HG03066 (cell line): ENCODE measurements at regions not wholly inside any gene's neighbourhood (a gene's known extent, or its start where the extent isn't known, plus 50 kb on each side); places are given as distances from the start of the nearest gene placed in this dataset.
"Not testable (repeated sequence)": the region's sequence is repeated elsewhere in the genome, so short reads cannot be mapped to it uniquely, and the experiment has no call there.

Experiments
- ATAC-seq: cut with Tn5 transposase; IDR thresholded peaks from one replicate; pipeline ENCODE4 v1.9.1; 2021; ENCODE audit warnings: low read depth; ENCODE audit not compliant: unreplicated experiment

- ATAC-seq = no peak
These were observed 663.1 kb upstream of the GHITM start for GRCh38 chr10:83476211-83476610.

- no peak for ATAC-seq
These were observed 650.1 kb upstream of the GHITM start for GRCh38 chr10:83489161-83489560.

- no peak for ATAC-seq
These were observed 647.3 kb upstream of the GHITM start for GRCh38 chr10:83492004-83492403.

- no peak for ATAC-seq
These were observed 626.6 kb upstream of the GHITM start for GRCh38 chr10:83512681-83513080.

GRCh38 chr10:83515001-83515400, 624.3 kb upstream of the GHITM start:
- no peak for ATAC-seq

DNA sequence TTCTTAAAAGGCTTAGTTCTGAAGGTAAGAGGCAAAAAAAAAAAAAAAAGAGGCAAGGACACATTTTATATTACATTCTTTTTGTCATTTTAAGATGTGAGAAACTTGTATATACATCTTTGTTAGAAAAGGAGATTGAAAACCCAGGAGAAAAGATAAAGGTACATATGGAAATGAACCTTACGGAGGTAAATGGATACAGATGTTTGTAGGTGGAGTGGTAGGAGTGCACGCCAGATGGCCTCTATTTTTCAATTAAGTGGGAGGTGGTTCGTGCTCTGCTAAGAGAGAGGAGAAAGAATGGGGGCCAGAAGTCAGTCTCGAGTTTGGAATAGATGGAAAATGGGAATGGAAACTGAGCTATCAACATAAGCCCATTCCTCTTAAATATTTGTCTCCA, 622.5 kb upstream of the GHITM start:
- ATAC-seq = no peak

GRCh38 chr10:83517456-83517855, 621.9 kb upstream of the GHITM start:
- no peak for ATAC-seq

DNA sequence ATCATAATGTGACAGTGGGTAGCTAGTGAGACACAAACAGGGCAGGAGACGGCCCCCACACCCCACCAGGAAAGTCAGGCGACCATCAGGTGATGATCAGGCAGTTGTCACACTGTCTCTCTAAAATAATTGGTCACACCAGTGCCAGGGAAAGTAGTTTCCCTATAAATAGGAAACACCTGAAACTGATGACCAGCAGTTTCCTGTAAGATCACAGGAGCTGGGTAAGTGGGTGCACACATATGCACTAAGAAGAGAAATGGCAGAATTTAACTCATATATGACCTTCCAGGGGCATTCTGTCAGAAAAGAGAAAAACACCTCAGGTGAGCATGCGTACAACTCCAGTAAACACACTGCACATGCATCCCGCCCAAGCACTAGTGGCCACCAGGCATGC, 620.5 kb upstream of the GHITM start:
- ATAC-seq = no peak

- ATAC-seq = not testable (repeated sequence)
These were observed 618.9 kb upstream of the GHITM start for GRCh38 chr10:83520386-83520785.

GRCh38 chr10:83522456-83522855, 616.9 kb upstream of the GHITM start:
- no peak for ATAC-seq

GRCh38 chr10:83522881-83523386, 616.4 kb upstream of the GHITM start:
- no peak for ATAC-seq

DNA sequence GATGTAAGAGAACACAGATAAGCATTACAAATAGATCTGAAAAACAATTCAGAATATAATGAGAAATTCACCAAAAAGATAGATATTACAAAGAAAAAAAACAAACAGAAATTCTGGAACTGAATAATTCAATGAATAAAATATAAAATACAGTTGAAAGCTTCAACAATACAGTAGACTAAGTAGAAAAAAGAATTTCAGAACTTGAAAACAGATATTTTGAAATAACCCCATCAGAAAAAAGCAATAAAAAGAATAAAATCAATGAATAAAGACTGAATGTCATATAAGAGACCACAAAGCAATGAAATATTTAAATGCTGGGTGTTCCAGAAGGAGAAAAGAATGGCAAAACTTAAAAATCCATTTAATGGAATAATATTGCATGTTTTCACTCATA, 611.4 kb upstream of the GHITM start:
- no peak for ATAC-seq

DNA sequence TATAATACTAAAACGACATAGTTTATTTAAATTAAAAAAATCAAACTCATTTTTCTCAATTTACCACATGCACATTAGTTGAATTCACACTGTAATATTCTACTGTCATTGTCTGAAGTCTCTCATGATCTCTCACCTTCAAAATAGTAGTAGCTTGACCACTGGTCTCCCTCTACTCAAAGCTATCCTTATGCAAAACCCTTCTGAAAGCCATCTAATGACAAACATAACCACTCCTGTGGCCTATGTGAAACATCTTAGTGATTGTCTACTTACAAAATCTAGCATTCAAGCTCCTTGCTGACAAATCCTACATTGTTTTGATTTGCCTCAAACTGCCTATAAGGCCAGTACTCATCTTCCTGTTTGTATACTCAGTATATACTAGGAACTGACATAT, 606.0 kb upstream of the GHITM start:
- ATAC-seq = no peak

DNA sequence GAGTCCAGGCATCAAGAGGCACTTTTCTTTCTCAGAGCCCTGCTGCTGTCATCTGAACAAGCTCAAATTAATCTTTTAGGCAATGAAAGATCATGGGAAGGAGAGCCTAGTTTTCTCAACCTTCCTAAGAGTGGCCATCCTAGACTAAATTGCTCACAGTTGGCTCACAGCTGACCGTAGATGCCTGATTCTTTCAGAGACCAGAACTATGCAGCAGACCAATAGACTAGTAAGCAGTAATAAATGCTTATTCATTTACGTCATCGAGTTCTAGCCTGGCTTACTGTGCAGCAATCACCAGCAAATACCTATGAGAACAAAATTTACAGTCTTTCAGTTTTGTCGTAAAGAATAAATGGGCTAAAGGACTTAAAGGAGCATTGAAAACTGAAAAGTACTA, 602.9 kb upstream of the GHITM start:
- ATAC-seq = no peak

DNA sequence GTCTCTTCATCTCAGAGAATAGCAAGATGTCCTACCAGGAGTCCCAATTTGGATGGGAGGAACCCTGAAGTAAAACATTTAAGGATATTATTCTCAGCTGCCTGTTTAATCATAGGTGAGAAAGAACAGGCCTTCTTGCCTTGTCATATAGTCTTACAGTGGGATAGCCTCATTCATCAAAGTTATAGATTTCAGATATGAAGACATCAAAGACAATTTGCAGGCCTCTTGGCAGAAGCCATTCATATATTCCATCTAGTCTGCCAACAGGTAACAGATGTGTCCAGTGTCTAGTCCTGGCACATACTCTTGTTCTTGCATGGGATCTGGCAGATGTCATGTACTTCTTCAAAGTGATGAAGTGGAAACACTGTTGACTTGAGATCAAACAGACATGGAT, 601.3 kb upstream of the GHITM start:
- no peak for ATAC-seq

DNA sequence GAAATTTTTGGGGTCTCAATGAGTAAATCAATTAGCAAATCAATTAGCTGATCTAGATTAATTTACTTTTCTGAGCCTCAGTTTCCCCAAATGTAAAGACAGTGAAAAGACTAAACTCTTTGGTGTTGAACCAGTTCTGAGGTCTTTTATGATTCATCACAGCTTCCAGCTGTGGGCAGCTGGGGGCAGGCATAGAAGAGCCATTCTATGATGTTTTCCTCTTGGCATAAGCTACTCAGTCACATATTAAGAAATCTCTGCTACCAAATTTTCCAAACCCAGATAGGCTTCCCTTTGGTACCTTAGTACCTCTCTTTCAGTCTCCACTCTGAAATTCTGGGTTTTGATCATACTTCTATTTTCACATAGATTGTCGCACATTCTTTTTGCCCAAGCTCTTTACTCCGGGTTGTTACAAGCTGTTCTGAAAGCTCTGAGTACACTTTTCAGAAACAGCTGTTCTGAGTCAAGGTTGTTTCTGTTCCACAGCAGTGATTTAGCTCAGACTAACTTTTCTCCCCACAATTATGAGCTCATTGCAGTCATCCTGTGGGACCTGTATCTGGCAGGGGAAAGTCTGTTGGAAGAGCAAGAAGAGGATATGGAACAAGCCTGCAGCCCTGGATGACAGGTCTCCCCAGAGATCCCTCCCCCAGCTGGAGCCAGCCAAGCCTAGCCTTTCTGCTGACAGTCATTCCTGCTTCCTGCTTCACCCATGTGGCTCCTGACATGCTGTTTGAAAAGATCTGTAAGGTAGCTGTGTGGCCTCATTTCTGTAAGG, 599.6 kb upstream of the GHITM start:
- peak; percentile 56 for ATAC-seq

DNA sequence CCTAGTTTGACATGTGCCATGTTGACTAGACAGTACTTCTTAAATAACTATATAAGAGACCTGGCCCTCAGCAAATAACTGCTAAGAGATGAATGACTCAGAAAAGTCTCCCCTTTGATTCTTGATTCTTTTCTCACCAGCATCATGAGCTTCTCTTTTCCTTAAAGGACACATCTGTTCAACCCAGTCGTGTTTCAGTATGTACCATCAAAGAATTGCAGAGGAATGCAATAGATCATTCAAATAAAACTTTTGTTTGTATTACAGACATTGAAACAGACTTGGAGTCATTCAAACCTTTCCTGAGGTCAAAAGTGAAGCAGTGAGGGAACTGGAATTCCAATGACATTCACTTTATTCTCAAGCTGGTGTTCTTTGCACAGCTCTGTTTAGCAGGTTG, 598.3 kb upstream of the GHITM start:
- ATAC-seq = no peak

- peak; percentile 54 for ATAC-seq
These were observed 596.4 kb upstream of the GHITM start for GRCh38 chr10:83542774-83543411.

- no peak for ATAC-seq
These were observed 595.4 kb upstream of the GHITM start for GRCh38 chr10:83543691-83544462.

DNA sequence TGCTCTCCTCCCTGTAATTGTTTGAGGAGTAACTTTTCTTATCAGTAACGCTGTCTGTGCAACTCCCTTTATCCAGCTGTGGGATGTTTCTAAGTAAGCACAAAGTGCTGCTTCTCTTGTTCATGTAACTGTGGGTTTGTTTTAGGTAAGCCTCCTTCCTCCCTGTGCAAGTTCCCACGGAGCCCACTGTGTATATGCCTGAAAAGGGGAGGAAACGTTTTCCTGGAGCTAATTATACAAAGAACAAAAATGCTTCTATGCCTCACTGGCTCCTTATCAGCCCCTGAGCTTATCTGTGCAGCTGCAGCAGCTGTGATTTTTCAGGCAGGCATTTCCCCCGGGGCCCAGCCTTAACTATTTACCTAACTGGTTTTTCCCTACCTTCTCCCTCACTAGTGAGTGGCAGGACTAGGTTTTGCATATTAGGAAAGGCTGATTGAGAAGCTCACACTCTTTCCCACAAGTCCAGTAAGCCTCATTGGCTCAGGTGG, 593.4 kb upstream of the GHITM start:
- ATAC-seq = no peak

DNA sequence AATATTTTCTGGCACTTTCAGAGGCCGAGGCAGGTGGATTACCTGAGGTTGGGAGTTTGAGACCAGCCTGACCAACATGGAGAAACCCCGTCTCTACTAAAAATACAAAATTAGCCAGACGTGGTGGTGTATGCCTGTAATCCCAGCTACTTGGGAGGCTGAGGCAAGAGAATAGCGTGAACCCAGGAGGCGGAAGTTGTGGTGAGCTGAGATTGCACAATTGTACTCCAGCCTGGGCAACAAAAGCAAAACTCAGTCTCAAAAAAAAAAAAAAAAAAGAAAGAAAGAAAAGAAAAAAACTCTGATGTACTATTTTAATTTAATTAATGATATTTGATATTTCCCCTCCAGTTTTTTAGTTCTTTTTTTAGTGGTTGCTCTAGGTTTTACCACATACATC, 588.1 kb upstream of the GHITM start:
- not testable (repeated sequence) for ATAC-seq
